Neural crest cell (in vitro differentiated cells): ENCODE measurements at regions not wholly inside any gene's neighbourhood (a gene's known extent, or its start where the extent isn't known, plus 50 kb on each side); places are given as distances from the start of the nearest gene placed in this dataset.

Source experiments
- DNase-seq: peaks from one replicate; pipeline ENCODE4 v3.0.0; 2021; ENCODE audit warnings: low read depth, mixed read lengths, low spot score
- H3K27ac Mint-ChIP-seq: one replicate; pipeline ENCODE4 v1.8.0; 2021; ENCODE audit warnings: mild to moderate bottlenecking, mixed read lengths; ENCODE audit not compliant: unreplicated experiment
- H3K27me3 Mint-ChIP-seq: 2 replicates; pipeline ENCODE4 v1.8.0; 2021; ENCODE audit warnings: low read depth, mild to moderate bottlenecking, mixed read lengths
- H3K36me3 Mint-ChIP-seq: 2 replicates; pipeline ENCODE4 v1.8.0; 2021; ENCODE audit warnings: low read depth, mild to moderate bottlenecking, mixed read lengths
- H3K4me1 Mint-ChIP-seq: 2 replicates; pipeline ENCODE4 v1.8.0; 2021; ENCODE audit warnings: mixed read lengths
- H3K4me3 Mint-ChIP-seq: one replicate; pipeline ENCODE4 v1.8.0; 2021; ENCODE audit warnings: mild to moderate bottlenecking, mixed read lengths
- H3K9me3 Mint-ChIP-seq: 2 replicates; pipeline ENCODE4 v1.8.0; 2021; ENCODE audit warnings: mixed read lengths
- CTCF ChIP-seq: fragments of 200-600 bp; sonication (generic); conservative IDR thresholded peaks from 2 replicates; pipeline ENCODE4 v1.5.0; 2021; ENCODE audit warnings: antibody characterized with exemption, mild to moderate bottlenecking

GRCh38 chr2:76318848-76319360 lies 608.2 kb upstream of the GCFC2 start:
- Mint-ChIP-seq H3K9me3 (peaks cover 4% of the 10 kb centered on the region), H3K27me3 (no peaks in the 10 kb centered on the region), H3K36me3 (no peaks in the 10 kb centered on the region), H3K27ac (no peak overlapping the region), H3K4me3 (no peak overlapping the region), H3K4me1 (no peaks in the 10 kb centered on the region)
- TF ChIP-seq CTCF, result no peak
- no peak for DNase-seq

- Mint-ChIP-seq H3K4me3 (no peak overlapping the region), H3K27me3 (no peaks in the 10 kb centered on the region), H3K9me3 (peaks cover 4% of the 10 kb centered on the region), H3K4me1 (no peaks in the 10 kb centered on the region), H3K27ac (no peak overlapping the region), H3K36me3 (no peaks in the 10 kb centered on the region)
- no peak for TF ChIP-seq CTCF
- DNase-seq, result no peak
These were observed 606.0 kb upstream of the GCFC2 start for GRCh38 chr2:76316691-76317090.

- DNase-seq, result no peak
These were observed 603.7 kb upstream of the GCFC2 start for GRCh38 chr2:76314271-76315020.

GRCh38 chr2:76312236-76312635 lies 601.5 kb upstream of the GCFC2 start:
- no peak for DNase-seq
- TF ChIP-seq CTCF, result no peak
- Mint-ChIP-seq H3K9me3 (peaks cover 3% of the 10 kb centered on the region), H3K36me3 (no peaks in the 10 kb centered on the region), H3K4me1 (no peaks in the 10 kb centered on the region), H3K27ac (no peak overlapping the region), H3K4me3 (no peak overlapping the region), H3K27me3 (no peaks in the 10 kb centered on the region)

More at GRCh38 chr2:76314271-76315020, 603.7 kb upstream of the GCFC2 start:
- Mint-ChIP-seq H3K36me3 (no peaks in the 10 kb centered on the region), H3K4me3 (no peak overlapping the region), H3K27ac (no peak overlapping the region), H3K27me3 (no peaks in the 10 kb centered on the region), H3K4me1 (no peaks in the 10 kb centered on the region), H3K9me3 (peaks cover 3% of the 10 kb centered on the region)
- TF ChIP-seq CTCF, result no peak

GRCh38 chr2:76311728-76312127 lies 601.0 kb upstream of the GCFC2 start:
- Mint-ChIP-seq H3K36me3 (no peaks in the 10 kb centered on the region), H3K4me1 (no peaks in the 10 kb centered on the region), H3K27ac (no peak overlapping the region), H3K27me3 (no peaks in the 10 kb centered on the region), H3K9me3 (peaks cover 3% of the 10 kb centered on the region), H3K4me3 (no peak overlapping the region)
- no peak for TF ChIP-seq CTCF
- no peak for DNase-seq
